Mononuclear cell (primary cell): ENCODE measurements at regions not wholly inside any gene's neighbourhood (a gene's known extent, or its start where the extent isn't known, plus 50 kb on each side); places are given as distances from the start of the nearest gene placed in this dataset.

Experiments
- H3K27me3 ChIP-seq: 2 replicates; pipeline ENCODE4 v1.6.0; 2011; ENCODE audit warnings: low read length, control low read depth; ENCODE audit not compliant: insufficient read depth
- H3K4me1 ChIP-seq: 2 replicates; pipeline ENCODE4 v1.5.1; 2011; ENCODE audit warnings: mild to moderate bottlenecking, low read length, control low read depth; ENCODE audit not compliant: insufficient read depth
- H3K4me3 ChIP-seq: 2 replicates; pipeline ENCODE4 v1.5.1; 2011; ENCODE audit warnings: mild to moderate bottlenecking, low read length, moderate library complexity
- H3K9me3 ChIP-seq: 2 replicates; pipeline ENCODE4 v1.5.1; 2011; ENCODE audit warnings: low read depth, mild to moderate bottlenecking, control low read depth, low read length

GRCh38 chr11:111001986-111002611 is 243.4 kb upstream of the POU2AF2 start:
- Histone ChIP-seq H3K4me3 (no peak overlapping the region), H3K4me1 (peaks cover 10% of the 10 kb centered on the region), H3K9me3 (no peaks in the 10 kb centered on the region), H3K27me3 (no peaks in the 10 kb centered on the region)

- Histone ChIP-seq H3K4me3 (no peak overlapping the region), H3K27me3 (no peaks in the 10 kb centered on the region), H3K4me1 (peaks cover 10% of the 10 kb centered on the region), H3K9me3 (no peaks in the 10 kb centered on the region)
Measured at GRCh38 chr11:111001081-111001430, 244.5 kb upstream of the POU2AF2 start.

- H3K27me3 ChIP-seq = no peaks in the 10 kb centered on the region
- no peak overlapping the region for H3K4me3 ChIP-seq
- peaks cover 5% of the 10 kb centered on the region for H3K4me1 ChIP-seq
- H3K9me3 ChIP-seq = no peaks in the 10 kb centered on the region
Measured at GRCh38 chr11:111000400-111001080, 245.0 kb upstream of the POU2AF2 start.

- H3K9me3 ChIP-seq = no peaks in the 10 kb centered on the region
Measured at GRCh38 chr11:110992481-110992880, 253.0 kb upstream of the POU2AF2 start.

GRCh38 chr11:110991661-110992355 is 253.7 kb upstream of the POU2AF2 start:
- Histone ChIP-seq H3K4me1 (peaks cover 16% of the 10 kb centered on the region), H3K27me3 (no peaks in the 10 kb centered on the region), H3K9me3 (no peaks in the 10 kb centered on the region), H3K4me3 (no peak overlapping the region)

More at GRCh38 chr11:110992481-110992880, 253.0 kb upstream of the POU2AF2 start:
- Histone ChIP-seq H3K4me1 (peaks cover 16% of the 10 kb centered on the region), H3K27me3 (no peaks in the 10 kb centered on the region), H3K4me3 (no peak overlapping the region)

- Histone ChIP-seq H3K4me1 (peaks cover 16% of the 10 kb centered on the region), H3K4me3 (no peak overlapping the region), H3K9me3 (no peaks in the 10 kb centered on the region)
Measured at GRCh38 chr11:110990311-110990710, 255.2 kb upstream of the POU2AF2 start.

GRCh38 chr11:110989428-110990133 is 255.9 kb upstream of the POU2AF2 start:
- H3K4me3 ChIP-seq = no peak overlapping the region
- H3K27me3 ChIP-seq = no peaks in the 10 kb centered on the region
- no peaks in the 10 kb centered on the region for H3K9me3 ChIP-seq
- peaks cover 16% of the 10 kb centered on the region for H3K4me1 ChIP-seq

More at GRCh38 chr11:110990311-110990710, 255.2 kb upstream of the POU2AF2 start:
- H3K27me3 ChIP-seq = no peaks in the 10 kb centered on the region

GRCh38 chr11:110988671-110989070 is 256.9 kb upstream of the POU2AF2 start:
- Histone ChIP-seq H3K9me3 (no peaks in the 10 kb centered on the region), H3K27me3 (no peaks in the 10 kb centered on the region), H3K4me1 (peaks cover 16% of the 10 kb centered on the region), H3K4me3 (no peak overlapping the region)

GRCh38 chr11:110986016-110986415 is 259.5 kb upstream of the POU2AF2 start:
- Histone ChIP-seq H3K4me1 (peaks cover 9% of the 10 kb centered on the region), H3K9me3 (no peaks in the 10 kb centered on the region), H3K4me3 (no peak overlapping the region), H3K27me3 (no peaks in the 10 kb centered on the region)

- Histone ChIP-seq H3K4me1 (peaks cover 6% of the 10 kb centered on the region), H3K27me3 (no peaks in the 10 kb centered on the region), H3K9me3 (no peaks in the 10 kb centered on the region), H3K4me3 (no peak overlapping the region)
Measured at GRCh38 chr11:110985547-110985946, 260.0 kb upstream of the POU2AF2 start.

- no peaks in the 10 kb centered on the region for H3K27me3 ChIP-seq
- H3K9me3 ChIP-seq = no peaks in the 10 kb centered on the region
- H3K4me1 ChIP-seq = peaks cover 3% of the 10 kb centered on the region
- H3K4me3 ChIP-seq = no peak overlapping the region
Measured at GRCh38 chr11:110984693-110985092, 260.8 kb upstream of the POU2AF2 start.

- Histone ChIP-seq H3K4me3 (no peak overlapping the region), H3K9me3 (no peaks in the 10 kb centered on the region), H3K4me1 (no peaks in the 10 kb centered on the region), H3K27me3 (no peaks in the 10 kb centered on the region)
Measured at GRCh38 chr11:110984147-110984546, 261.4 kb upstream of the POU2AF2 start.

GRCh38 chr11:110982214-110982613 is 263.3 kb upstream of the POU2AF2 start:
- Histone ChIP-seq H3K4me3 (no peak overlapping the region), H3K27me3 (no peaks in the 10 kb centered on the region), H3K9me3 (no peaks in the 10 kb centered on the region), H3K4me1 (peaks cover 4% of the 10 kb centered on the region)

GRCh38 chr11:110979696-110980095 is 265.8 kb upstream of the POU2AF2 start:
- Histone ChIP-seq H3K4me1 (peaks cover 4% of the 10 kb centered on the region), H3K9me3 (no peaks in the 10 kb centered on the region), H3K27me3 (no peaks in the 10 kb centered on the region), H3K4me3 (no peak overlapping the region)

GRCh38 chr11:110977661-110978060 is 265.4 kb upstream of the ARHGAP20 start:
- no peaks in the 10 kb centered on the region for H3K9me3 ChIP-seq
- no peaks in the 10 kb centered on the region for H3K27me3 ChIP-seq
- no peak overlapping the region for H3K4me3 ChIP-seq
- H3K4me1 ChIP-seq = peaks cover 15% of the 10 kb centered on the region
